ACHN (cell line): ENCODE measurements at regions not wholly inside any gene's neighbourhood (a gene's known extent, or its start where the extent isn't known, plus 50 kb on each side); places are given as distances from the start of the nearest gene placed in this dataset.
"Not testable (repeated sequence)": the region's sequence is repeated elsewhere in the genome, so short reads cannot be mapped to it uniquely, and the experiment has no call there.

Source experiments
- DNase-seq: peaks from one replicate; pipeline ENCODE4 v3.0.0-alpha.2; 2015
- in situ Hi-C: cut with HindIII; loops from 2 replicates; pipeline ENCODE4 v1.10.0; 2017; ENCODE audit warnings: low sequenced_read_pairs, low pct_ligation_motif_present, low pct_unique_long_range_greater_than_20kb

DNA sequence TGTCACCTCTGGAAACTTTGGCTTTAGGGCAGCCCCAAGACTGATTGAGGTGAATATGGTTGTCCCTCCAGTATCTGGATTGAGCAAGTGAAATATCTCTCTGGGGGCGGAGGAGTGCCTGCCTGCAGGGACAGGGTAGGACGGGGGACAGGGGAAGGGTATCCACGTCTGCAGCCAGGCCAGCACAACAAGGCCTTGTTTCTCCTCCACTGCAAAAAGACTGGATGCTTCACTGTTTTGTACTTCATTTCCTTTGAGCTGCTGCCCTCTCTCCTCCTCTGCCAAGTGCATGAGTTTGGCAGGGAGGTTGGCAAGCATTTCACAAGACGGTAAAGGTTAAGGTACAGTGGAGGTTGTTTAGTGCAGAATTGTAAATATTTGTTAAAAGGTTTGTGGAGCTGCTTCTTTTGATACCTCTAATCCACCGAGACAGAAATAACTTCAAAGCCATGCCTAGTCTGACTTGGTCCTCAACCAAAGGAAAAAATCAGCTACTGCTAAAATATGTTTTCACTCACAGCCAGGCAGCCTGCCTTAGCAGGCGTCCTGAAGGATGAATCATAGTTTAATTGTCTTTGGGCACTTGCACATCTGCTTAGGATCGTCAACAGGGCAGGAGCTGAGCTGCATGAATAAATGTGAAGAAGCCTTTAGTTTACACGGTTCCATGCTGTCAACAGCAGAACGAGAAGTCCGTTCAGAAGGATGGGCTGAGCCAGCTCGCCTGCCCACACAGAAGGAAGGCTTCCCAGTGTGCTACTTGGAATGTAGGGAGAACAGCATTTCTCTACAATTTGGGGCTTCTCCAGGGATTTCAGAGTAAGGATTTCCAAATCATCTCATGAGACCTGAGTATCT is 269.7 kb downstream of the TTC6 start:
- DNase-seq = no peak
- in situ Hi-C loops = no loop called here

DNA sequence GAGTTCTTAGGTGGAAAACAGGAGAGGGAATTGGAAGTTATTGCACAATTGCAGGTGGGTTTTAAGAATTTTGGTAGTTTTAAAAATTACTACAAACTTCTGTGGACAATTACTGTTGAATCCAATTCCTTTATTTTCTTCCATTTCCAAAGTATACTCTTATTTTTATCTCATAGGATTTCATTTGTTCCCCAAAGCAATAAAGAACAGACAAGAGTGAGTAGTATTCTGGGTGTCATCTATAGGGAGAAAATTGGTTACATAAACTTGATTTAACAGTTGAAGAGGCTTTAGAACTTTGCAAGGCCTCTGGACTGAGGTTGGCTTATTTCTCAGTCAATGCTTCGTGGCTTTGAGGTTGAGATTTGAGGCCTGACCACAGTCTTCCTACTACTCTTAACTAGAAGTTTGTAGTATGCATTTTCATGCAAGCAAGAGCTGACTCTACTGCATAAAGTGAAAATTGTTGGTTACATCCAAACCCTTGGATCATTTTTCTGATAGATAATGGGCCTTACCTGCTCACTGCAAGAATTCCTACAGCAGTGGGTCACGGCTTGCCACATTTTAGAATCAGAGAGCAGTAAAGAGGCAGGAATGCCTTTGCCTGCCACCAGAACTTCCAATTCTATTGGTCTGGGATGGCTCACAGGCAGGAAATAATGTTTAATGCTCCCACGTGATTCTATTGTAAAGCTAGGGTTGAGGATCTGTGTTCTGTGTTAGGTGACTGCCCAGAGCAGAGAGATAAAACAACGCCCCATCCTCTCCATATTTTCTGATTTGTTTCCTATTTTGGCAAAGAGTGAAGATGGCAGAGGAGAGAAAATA is 270.5 kb downstream of the TTC6 start:
- in situ Hi-C loops = no loop called here
- no peak for DNase-seq

GRCh38 chr14:37869633-37870032 is 274.2 kb downstream of the TTC6 start:
- in situ Hi-C loops = no loop called here
- DNase-seq = no peak

DNA sequence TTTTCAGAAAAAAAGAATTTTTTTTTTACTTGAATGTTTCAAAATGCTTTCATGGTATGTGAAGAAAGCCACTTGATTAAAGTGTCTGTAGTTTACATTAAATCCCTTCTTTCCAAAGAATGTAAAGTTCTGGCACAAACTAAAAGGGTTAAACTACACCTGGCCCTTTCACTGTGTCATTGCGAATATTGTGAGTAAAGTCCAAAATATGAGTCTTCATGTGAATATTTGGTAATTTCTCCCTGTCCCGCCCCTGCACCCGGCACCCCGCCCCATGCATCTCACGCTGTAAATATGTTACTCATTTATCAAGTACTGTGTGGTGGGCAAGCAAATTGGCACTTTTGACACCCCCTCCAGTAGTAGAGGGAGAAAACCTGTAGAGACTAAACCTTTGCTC is 274.7 kb downstream of the TTC6 start:
- DNase-seq = no peak
- in situ Hi-C loops = no loop called here

GRCh38 chr14:37870632-37871346 is 275.4 kb downstream of the TTC6 start:
- DNase-seq = no peak
- in situ Hi-C loops = no loop called here

DNA sequence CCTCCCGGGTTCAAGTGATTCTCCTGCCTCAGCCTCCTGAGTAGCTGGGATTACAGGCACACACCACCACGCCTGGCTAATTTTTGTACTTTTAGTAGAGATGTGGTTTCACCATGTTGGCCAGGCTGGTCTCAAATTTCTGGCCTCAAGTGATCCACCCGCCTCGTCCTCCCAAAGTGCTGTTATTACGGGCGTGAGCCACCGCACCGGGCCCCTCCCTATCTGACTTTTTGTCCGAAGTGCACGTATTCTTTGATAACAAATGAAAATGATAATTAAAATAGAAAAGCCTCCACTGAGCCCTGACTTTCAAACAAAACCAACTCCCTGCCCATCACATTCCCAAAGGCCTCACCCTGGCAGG is 278.6 kb downstream of the TTC6 start:
- DNase-seq, in situ Hi-C loops: not testable (repeated sequence)

DNA sequence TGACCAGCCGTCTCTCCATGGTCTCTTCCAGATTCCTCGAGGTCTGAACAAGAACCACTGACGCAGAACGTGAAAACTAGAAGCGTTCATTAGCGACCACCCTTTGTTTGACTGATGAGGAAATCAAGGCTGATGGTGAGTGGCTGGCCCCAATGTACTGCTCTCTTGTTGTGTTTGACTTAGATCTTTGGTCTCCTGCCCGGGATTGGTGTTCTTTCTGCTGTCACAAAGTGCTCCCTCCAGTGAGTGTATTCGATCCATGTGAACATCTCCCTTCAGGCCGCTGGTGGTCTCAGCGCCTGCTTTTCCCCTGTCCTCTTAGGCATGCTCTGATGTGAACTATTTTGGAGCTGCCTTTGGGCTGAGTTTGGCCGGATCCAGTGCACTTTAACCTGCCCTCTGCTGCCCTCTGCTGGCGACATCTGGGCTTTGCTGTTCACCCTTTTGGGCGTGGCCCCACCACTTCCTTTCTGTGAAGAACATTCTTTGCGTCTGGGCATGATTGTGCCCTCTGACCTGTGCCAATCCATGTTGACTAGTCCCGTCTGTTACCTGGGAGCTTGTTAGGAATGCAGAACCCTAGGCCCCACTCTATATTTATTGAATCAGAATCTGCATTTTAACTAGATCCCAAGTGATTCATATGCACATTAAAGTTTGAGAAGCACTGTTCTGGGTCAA is 279.1 kb downstream of the TTC6 start:
- peak; percentile 65 for DNase-seq
- in situ Hi-C loops = no loop called here

DNA sequence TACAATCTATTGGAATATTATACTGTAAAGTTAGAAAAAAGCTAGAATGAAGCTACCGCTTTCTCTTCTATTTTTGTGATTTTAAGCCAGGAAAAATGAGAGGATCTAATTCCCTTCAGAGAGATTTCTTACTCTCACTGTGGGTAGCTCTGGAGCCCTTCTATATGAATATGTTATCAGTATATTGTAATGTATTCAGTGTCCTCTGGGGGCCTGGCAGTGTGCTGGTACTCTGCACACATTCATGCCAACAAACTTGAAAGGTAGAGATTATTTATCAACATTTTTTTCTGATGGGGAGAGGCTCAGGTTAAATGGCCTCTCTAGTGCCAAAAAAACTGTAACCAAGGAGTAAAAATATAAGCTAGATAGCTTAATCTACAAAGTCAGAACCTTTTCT is 292.8 kb downstream of the TTC6 start:
- in situ Hi-C loops = no loop called here
- no peak for DNase-seq

DNA sequence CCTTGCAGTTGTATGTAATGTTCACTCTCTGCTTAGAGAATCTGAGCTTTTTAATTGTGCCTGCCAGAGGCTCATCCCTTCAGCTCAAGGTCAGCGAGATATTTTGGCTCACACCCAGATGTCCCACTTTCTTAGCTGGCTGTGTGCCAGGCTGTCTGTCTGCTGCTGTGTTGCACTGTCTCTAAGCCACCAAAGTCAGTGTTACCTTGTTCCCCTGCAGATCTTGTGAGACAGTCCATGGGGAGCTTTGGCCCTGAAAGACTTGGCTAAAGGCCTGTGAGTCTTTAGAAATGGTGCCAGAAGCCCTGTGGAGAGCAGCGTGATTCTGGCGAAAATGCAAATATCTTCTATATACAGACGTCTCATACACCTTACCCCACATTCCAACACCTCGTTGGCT is 293.7 kb downstream of the TTC6 start:
- in situ Hi-C loops = no loop called here
- no peak for DNase-seq

DNA sequence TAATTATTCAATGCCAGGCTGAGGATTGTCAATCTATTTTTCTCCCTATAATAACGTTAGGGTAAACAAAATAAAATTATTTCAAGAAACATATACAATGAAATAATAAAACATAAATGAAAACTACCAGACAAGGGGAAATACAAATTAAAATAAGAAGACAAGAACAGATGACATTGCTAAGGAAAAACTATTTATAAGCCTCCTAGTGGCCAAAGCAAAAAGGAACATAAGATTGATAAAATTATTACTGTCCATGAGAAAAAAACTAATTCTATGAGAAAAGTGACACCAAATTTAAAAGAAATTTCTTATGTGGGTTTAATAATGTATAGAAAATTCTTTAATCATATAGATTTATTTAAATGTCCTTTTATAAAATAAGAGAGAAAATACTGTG is 294.7 kb downstream of the TTC6 start:
- DNase-seq = no peak
- in situ Hi-C loops = no loop called here

DNA sequence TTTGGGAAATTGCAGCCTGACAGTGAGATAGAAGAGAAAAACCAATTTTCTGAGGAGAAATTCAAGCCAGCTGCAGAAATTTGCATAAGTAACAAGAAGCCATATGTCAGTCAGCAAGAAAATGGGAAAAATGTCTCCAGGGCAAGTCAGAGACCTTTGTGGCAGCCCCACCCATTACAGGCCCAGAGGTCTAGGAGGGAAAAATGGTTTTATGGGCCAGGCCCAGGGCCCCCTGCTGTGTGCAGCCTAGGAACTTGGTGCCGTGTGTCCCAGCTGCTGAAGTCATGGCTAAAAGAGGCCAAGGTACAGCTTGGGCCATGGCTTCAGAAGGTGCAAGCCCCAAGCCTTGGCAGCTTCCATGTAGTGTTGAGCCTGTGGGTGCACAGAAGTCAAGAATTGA is 296.1 kb downstream of the TTC6 start:
- in situ Hi-C loops, DNase-seq: not testable (repeated sequence)

GRCh38 chr14:37894463-37894862 is 299.0 kb downstream of the TTC6 start:
- in situ Hi-C loops = no loop called here
- no peak for DNase-seq

- DNase-seq = no peak
- in situ Hi-C loops = no loop called here
Observed at GRCh38 chr14:37899365-37899764, 303.9 kb downstream of the TTC6 start.

DNA sequence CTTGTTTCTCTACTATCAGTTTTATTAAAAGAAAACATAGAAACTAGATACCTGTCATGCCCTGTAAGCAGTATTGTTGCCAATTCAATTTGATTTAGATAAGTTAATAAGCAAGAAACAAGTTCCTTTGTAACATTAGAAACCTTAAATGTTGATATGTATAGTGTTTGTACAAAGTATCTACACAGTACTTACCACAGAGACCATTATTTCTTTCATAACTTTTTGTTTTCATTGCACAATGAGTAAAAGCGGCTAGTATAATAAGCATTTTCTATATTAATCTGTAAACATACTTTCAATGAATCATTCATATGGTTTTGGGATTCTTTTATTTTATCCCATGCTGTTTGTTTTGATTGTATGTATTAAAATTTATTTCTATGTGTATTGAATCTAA is 305.1 kb downstream of the TTC6 start:
- no peak for DNase-seq
- in situ Hi-C loops = no loop called here

GRCh38 chr14:37901978-37902377 is 305.7 kb upstream of the SSTR1 start:
- in situ Hi-C loops = no loop called here
- no peak for DNase-seq

DNA sequence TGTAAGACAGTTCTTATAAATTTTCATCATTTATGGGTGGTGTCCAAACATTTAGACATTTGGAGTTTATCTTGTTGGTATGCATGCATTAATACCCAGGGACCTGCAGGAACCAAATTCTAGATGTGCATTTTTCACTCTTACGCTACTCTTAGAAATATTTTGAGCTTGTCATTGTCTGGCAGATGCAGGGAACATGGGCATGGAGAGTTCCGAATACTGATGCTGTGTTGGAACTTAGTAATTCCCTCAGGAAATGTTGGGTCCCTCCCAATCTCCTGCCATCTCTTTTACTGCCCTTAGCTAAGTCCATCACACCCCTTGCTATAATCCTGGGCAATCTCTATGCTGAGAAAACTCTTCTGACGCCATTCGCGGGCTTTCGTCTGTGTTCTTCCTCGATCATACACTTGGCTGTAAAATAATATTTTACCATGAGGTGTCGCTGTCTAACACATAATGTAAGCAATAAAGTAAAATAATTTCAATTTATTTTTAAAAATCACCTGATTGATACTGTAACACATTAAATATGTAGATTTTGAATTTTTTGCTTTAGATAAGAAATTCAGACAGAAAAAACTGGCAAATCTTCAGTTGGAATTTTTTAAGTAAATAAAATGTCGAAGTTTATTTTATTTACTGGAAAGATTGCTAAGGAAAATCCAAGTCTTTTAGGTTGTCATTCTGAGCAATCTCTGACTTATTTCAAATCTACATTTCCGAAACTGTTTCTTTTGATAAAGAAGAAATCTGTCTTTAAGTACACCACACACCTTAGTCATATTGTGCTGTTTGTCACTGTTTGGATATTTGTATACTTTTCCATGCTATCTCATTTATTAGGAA is 304.1 kb upstream of the SSTR1 start:
- peak; percentile 50 for DNase-seq

GRCh38 chr14:37924622-37925021 is 283.1 kb upstream of the SSTR1 start:
- in situ Hi-C loops = no loop called here
- DNase-seq = no peak

More for the DNA sequence above, 304.1 kb upstream of the SSTR1 start:
- in situ Hi-C loops = no loop called here

DNA sequence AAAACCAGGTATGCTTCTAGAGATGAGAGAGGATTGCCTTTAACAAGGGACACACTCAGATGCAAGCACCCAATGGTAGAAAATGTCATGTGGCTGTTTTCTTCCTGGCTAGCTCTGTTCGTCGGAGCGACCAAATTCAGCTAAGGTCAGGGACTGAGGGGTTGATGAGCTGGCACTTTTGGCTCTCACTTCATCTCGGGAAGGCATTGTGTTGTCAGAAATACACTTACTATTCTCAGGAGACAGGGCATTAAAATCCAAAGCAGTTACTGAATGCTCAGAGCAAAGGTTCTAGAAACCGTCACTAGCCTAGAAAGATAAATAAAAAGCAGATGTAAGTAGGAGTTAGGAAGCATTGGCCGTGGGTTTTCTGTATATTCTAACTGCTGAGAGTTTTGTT is 275.7 kb upstream of the SSTR1 start:
- in situ Hi-C loops = no loop called here
- DNase-seq = no peak
